K562 (cell line): ENCODE measurements at regions not wholly inside any gene's neighbourhood (a gene's known extent, or its start where the extent isn't known, plus 50 kb on each side); places are given as distances from the start of the nearest gene placed in this dataset.
A peak's percentile ranks its signal among the peaks of the same experiment; 100 is the strongest.

Experiments used
- CBFA2T3 ChIP-seq: fragments of 450-650 bp; IDR thresholded peaks from 2 replicates; pipeline ENCODE4 v1.6.1; 2017
- FOXK1 ChIP-seq: sonication (generic); formaldehyde crosslinking; IDR thresholded peaks from 2 replicates; pipeline ENCODE4 v1.8.0; 2022; ENCODE audit warnings: missing genetic modification reagents, mild to moderate bottlenecking, borderline replicate concordance
- GABPB1 ChIP-seq: sonication (generic); formaldehyde crosslinking; IDR thresholded peaks from 2 replicates; pipeline ENCODE4 v1.8.0; 2022; ENCODE audit warnings: mild to moderate bottlenecking, missing genetic modification reagents
- HDGF ChIP-seq: fragments of 450-650 bp; IDR thresholded peaks from 2 replicates; pipeline ENCODE4 v1.6.1; 2016
- JUND ChIP-seq, 2 experiments: IDR thresholded peaks; 2 replicates in 1 of 2; 3 replicates in 1 of 2; pipeline ENCODE4 v1.6.1; 2011; ENCODE audit warnings: borderline replicate concordance in 2 of 2, low read depth in 2 of 2, low read length in 2 of 2, improper control_type of control experiment in 1 of 2, missing biosample characterization in 1 of 2, missing genetic modification characterization in 1 of 2, missing genetic modification reagents in 1 of 2
- STAG1 ChIP-seq: sonication (generic); formaldehyde crosslinking; IDR thresholded peaks from 2 replicates; pipeline ENCODE4 v1.5.0; 2020; ENCODE audit warnings: missing genetic modification reagents, borderline replicate concordance
- YY1 ChIP-seq, 3 experiments: IDR thresholded peaks; 2 replicates each; pipeline ENCODE4 v1.6.1; 2011; ENCODE audit warnings: low read length in 2 of 3, mild to moderate bottlenecking in 2 of 3, moderate library complexity in 2 of 3, borderline replicate concordance in 1 of 3, control low read depth in 1 of 3, low read depth in 1 of 3; ENCODE audit not compliant: insufficient read depth in 3 of 3, insufficient replicate concordance in 2 of 3, control insufficient read depth in 1 of 3, insufficient read length in 1 of 3; ENCODE audit errors: extremely low read depth in 1 of 3
- TF ChIP-seq, protein P1 (sequence below), 2 experiments: fragments of 450-650 bp; formaldehyde crosslinking in 1 of 2; IDR thresholded peaks; 2 replicates each; pipeline versions ENCODE4 v1.4.0 to v1.6.1; 2014 to 2020; ENCODE audit warnings: mild to moderate bottlenecking in 2 of 2, borderline replicate concordance in 1 of 2, low read depth in 1 of 2
- TF ChIP-seq, protein P2 (sequence below): sonication (generic); formaldehyde crosslinking; IDR thresholded peaks from 2 replicates; pipeline ENCODE4 v1.8.1; 2023; ENCODE audit warnings: mild to moderate bottlenecking, missing genetic modification reagents
- TF ChIP-seq, protein P3 (sequence below): fragments of 250-450 bp; sonication (Bioruptor Pico); IDR thresholded peaks from 2 replicates; pipeline ENCODE4 v1.5.0; 2021
- TF ChIP-seq, protein P4 (sequence below), 2 experiments: fragments of 450-650 bp in 1 of 2; sonication (generic) in 1 of 2; formaldehyde crosslinking; conservative IDR thresholded peaks; 2 replicates each; pipeline versions ENCODE4 v1.4.0 to v1.8.1; 2020 to 2022; ENCODE audit warnings: mild to moderate bottlenecking in 1 of 2, missing genetic modification reagents in 1 of 2

DNA sequence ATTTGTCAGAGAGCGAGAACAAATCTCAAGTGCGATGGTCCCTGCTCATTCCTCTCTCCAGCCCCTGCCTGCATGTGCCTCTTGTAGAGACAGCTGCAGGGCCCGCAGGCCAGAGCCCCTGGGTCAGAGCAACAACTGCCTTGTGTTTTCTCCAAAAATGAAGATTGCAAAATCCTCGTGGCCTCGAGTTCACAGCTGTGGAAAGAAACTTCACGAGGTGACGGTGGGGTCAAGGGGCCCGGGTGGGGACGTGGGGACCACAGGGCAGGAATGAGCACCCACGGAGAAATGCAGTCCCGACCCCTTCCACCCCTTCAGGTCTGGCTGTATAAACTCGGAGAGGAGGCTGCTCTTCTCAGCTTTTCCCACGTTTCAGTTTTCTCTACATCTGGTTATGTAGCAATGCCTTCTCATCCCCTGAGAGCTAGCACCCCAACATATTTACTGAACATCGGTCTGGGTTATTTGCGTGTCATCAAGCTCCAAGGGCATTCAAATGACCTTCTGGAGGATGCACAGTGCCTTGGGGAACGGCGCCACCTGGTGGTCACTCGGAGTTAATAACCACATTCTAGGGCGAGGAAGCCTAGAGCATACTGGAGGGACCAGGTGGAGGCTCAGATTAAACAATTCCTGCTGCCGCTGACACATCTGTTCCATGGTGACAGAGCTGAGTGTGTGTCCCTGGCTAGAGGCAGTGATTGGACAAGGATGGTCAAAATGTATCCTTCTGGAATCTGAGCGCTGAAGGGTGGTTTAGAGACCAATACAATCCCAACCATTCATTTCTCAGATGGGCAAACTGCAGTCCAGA lies 91.4 kb upstream of the CYRIA start (continued):
- TF ChIP-seq, protein P1, sequence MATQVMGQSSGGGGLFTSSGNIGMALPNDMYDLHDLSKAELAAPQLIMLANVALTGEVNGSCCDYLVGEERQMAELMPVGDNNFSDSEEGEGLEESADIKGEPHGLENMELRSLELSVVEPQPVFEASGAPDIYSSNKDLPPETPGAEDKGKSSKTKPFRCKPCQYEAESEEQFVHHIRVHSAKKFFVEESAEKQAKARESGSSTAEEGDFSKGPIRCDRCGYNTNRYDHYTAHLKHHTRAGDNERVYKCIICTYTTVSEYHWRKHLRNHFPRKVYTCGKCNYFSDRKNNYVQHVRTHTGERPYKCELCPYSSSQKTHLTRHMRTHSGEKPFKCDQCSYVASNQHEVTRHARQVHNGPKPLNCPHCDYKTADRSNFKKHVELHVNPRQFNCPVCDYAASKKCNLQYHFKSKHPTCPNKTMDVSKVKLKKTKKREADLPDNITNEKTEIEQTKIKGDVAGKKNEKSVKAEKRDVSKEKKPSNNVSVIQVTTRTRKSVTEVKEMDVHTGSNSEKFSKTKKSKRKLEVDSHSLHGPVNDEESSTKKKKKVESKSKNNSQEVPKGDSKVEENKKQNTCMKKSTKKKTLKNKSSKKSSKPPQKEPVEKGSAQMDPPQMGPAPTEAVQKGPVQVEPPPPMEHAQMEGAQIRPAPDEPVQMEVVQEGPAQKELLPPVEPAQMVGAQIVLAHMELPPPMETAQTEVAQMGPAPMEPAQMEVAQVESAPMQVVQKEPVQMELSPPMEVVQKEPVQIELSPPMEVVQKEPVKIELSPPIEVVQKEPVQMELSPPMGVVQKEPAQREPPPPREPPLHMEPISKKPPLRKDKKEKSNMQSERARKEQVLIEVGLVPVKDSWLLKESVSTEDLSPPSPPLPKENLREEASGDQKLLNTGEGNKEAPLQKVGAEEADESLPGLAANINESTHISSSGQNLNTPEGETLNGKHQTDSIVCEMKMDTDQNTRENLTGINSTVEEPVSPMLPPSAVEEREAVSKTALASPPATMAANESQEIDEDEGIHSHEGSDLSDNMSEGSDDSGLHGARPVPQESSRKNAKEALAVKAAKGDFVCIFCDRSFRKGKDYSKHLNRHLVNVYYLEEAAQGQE (IDR thresholded peaks at IDR 0.05; ENCODE audit: borderline replicate concordance), result peak; percentile 94
- TF ChIP-seq, protein P1 (CRISPR knock-in tag; IDR thresholded peaks at IDR 0.05; ENCODE audit: low read depth), result no peak
- TF ChIP-seq, protein P2, sequence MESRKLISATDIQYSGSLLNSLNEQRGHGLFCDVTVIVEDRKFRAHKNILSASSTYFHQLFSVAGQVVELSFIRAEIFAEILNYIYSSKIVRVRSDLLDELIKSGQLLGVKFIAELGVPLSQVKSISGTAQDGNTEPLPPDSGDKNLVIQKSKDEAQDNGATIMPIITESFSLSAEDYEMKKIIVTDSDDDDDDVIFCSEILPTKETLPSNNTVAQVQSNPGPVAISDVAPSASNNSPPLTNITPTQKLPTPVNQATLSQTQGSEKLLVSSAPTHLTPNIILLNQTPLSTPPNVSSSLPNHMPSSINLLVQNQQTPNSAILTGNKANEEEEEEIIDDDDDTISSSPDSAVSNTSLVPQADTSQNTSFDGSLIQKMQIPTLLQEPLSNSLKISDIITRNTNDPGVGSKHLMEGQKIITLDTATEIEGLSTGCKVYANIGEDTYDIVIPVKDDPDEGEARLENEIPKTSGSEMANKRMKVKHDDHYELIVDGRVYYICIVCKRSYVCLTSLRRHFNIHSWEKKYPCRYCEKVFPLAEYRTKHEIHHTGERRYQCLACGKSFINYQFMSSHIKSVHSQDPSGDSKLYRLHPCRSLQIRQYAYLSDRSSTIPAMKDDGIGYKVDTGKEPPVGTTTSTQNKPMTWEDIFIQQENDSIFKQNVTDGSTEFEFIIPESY (CRISPR knock-in tag), result 0 out of 2 replicates have a peak, but pooled peaks have one; percentile 13
- peak; percentile 75; the same call in 1 of the 2 replicates for TF ChIP-seq FOXK1
- peak; percentile 35; the same call in 1 of the 2 replicates for TF ChIP-seq JUND (IDR thresholded peaks at IDR 0.05; ENCODE audit: borderline replicate concordance, low read depth, low read length)
- TF ChIP-seq JUND (tag; IDR thresholded peaks at IDR 0.05; ENCODE audit: borderline replicate concordance, low read depth, low read length), result peak; percentile 42; the same call in 2 of the 3 replicates
- 0 out of 2 replicates have a peak, but pooled peaks have one; percentile 32 for TF ChIP-seq HDGF
- TF ChIP-seq, protein P3, sequence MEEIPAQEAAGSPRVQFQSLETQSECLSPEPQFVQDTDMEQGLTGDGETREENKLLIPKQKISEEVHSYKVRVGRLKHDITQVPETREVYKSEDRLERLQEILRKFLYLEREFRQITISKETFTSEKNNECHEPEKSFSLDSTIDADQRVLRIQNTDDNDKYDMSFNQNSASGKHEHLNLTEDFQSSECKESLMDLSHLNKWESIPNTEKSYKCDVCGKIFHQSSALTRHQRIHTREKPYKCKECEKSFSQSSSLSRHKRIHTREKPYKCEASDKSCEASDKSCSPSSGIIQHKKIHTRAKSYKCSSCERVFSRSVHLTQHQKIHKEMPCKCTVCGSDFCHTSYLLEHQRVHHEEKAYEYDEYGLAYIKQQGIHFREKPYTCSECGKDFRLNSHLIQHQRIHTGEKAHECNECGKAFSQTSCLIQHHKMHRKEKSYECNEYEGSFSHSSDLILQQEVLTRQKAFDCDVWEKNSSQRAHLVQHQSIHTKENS, result no peak
- peak; percentile 84; the same call in 1 of the 2 replicates for TF ChIP-seq STAG1 (CRISPR knock-in tag)
- TF ChIP-seq, protein P4, sequence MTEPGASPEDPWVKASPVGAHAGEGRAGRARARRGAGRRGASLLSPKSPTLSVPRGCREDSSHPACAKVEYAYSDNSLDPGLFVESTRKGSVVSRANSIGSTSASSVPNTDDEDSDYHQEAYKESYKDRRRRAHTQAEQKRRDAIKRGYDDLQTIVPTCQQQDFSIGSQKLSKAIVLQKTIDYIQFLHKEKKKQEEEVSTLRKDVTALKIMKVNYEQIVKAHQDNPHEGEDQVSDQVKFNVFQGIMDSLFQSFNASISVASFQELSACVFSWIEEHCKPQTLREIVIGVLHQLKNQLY (CRISPR knock-in tag; conservative IDR thresholded peaks at IDR 0.05), result no peak
- peak; percentile 47; the same call in 1 of the 2 replicates for TF ChIP-seq GABPB1 (CRISPR knock-in tag)
- TF ChIP-seq YY1 (IDR thresholded peaks at IDR 0.05; ENCODE audit: borderline replicate concordance in 1 of 3, control insufficient read depth in 1 of 3, extremely low read depth in 1 of 3, insufficient read depth in 3 of 3, insufficient read length in 1 of 3, insufficient replicate concordance in 2 of 3, low read depth in 1 of 3, low read length in 2 of 3), result peak in 1 of 3 experiments; percentile 12
- TF ChIP-seq CBFA2T3, result peak; percentile 38
